SK-N-SH (cell line): ENCODE measurements at regions not wholly inside any gene's neighbourhood (a gene's known extent, or its start where the extent isn't known, plus 50 kb on each side); places are given as distances from the start of the nearest gene placed in this dataset.

Source experiments
- CTCF ChIA-PET: fragments of 300-600, 350-600 bp; formaldehyde crosslinking; extraction: SDS; loops from one replicate; lab custom pipeline; 2021; lab: Yijun Ruan, JAX
- POLR2A ChIA-PET: fragments of 350-600 bp; sonication (Branson Sonifier 250); formaldehyde crosslinking; extraction: SDS; loops from one replicate; lab custom pipeline; 2020; ENCODE audit warnings: antibody characterized with exemption, inconsistent platforms; lab: Yijun Ruan, JAX
- DNase-seq: peaks from one replicate; pipeline ENCODE4 v3.0.0; 2012
- H2AFZ ChIP-seq: fragments of 200-600 bp; sonication (generic); 2 replicates; pipeline ENCODE4 v1.8.1; 2016; ENCODE audit warnings: antibody characterized with exemption, mild to moderate bottlenecking, low read depth
- H3F3A ChIP-seq: fragments of 200-600 bp; sonication (generic); replicated peaks from 2 replicates; pipeline ENCODE3; 2016; ENCODE audit warnings: antibody characterized with exemption, mild to moderate bottlenecking; ENCODE audit not compliant: insufficient read depth
- H3K27ac ChIP-seq, 2 experiments: fragments of 200-500 bp in 1 of 2; fragments of 200-600 bp in 1 of 2; sonication (Bioruptor generic) in 1 of 2; sonication (generic), shearing (Covaris generic) in 1 of 2; 2 replicates each; pipeline versions ENCODE4 v1.5.1 to v1.6.1; 2014 to 2016; ENCODE audit warnings: low read depth in 2 of 2, inconsistent platforms in 1 of 2, low read length in 1 of 2, mild to moderate bottlenecking in 1 of 2, mixed read lengths in 1 of 2
- H3K27me3 ChIP-seq: fragments of 200-600 bp; sonication (generic), shearing (Covaris generic); 2 replicates; pipeline ENCODE4 v1.6.1; 2016; ENCODE audit warnings: mixed run types; ENCODE audit not compliant: insufficient read depth
- H3K36me3 ChIP-seq, 2 experiments: fragments of 200-500 bp in 1 of 2; fragments of 200-600 bp in 1 of 2; sonication (Bioruptor generic) in 1 of 2; sonication (generic) in 1 of 2; replicated peaks in 1 of 2; 2 replicates each; pipeline versions ENCODE3 to v1.5.1; 2014 to 2016; ENCODE audit warnings: low read length in 1 of 2, mild to moderate bottlenecking in 1 of 2; ENCODE audit not compliant: insufficient read depth in 2 of 2, control insufficient read depth in 1 of 2
- H3K4me1 ChIP-seq, 2 experiments: fragments of 200-500 bp in 1 of 2; fragments of 200-600 bp in 1 of 2; sonication (Bioruptor generic) in 1 of 2; sonication (generic), shearing (Covaris generic) in 1 of 2; 2 replicates each; pipeline versions ENCODE4 v1.5.1 to v1.6.1; 2014 to 2016; ENCODE audit warnings: low read depth in 1 of 2, low read length in 1 of 2, mixed run types in 1 of 2; ENCODE audit not compliant: insufficient read depth in 2 of 2, control insufficient read depth in 1 of 2
- H3K4me2 ChIP-seq: fragments of 200-600 bp; sonication (generic), shearing (Covaris generic); 2 replicates; pipeline ENCODE4 v1.6.1; 2017; ENCODE audit warnings: mixed run types
- H3K4me3 ChIP-seq, 2 experiments: fragments of 200-500 bp in 1 of 2; fragments of 200-600 bp in 1 of 2; sonication (Bioruptor generic) in 1 of 2; sonication (generic), shearing (Covaris generic) in 1 of 2; 2 replicates each; pipeline versions ENCODE4 v1.5.1 to v1.8.1; 2014 to 2016; ENCODE audit warnings: low read depth in 2 of 2, inconsistent platforms in 1 of 2, low read length in 1 of 2, mild to moderate bottlenecking in 1 of 2, mixed read lengths in 1 of 2, moderate library complexity in 1 of 2
- H3K79me2 ChIP-seq: fragments of 200-600 bp; sonication (generic); 2 replicates; pipeline ENCODE4 v1.8.1; 2017; ENCODE audit warnings: mild to moderate bottlenecking; ENCODE audit not compliant: insufficient read depth
- H3K9ac ChIP-seq: fragments of 200-600 bp; sonication (generic); 2 replicates; pipeline ENCODE4 v1.6.1; 2017; ENCODE audit warnings: mixed run types
- H3K9me2 ChIP-seq: fragments of 200-600 bp; sonication (generic); 2 replicates; pipeline ENCODE4 v1.6.1; 2017; ENCODE audit warnings: mixed run types
- H3K9me3 ChIP-seq: fragments of 200-600 bp; sonication (generic); 2 replicates; pipeline ENCODE4 v1.6.1; 2017; ENCODE audit warnings: mixed run types, mild to moderate bottlenecking, moderate library complexity
- H4K20me1 ChIP-seq: fragments of 200-600 bp; sonication (generic); 2 replicates; pipeline ENCODE4 v1.6.1; 2017; ENCODE audit warnings: mild to moderate bottlenecking, mixed run types; ENCODE audit not compliant: insufficient read depth
- ELF1 ChIP-seq: IDR thresholded peaks from 2 replicates; pipeline ENCODE4 v1.4.0; 2012
- EP300 ChIP-seq, 2 experiments: IDR thresholded peaks; 2 replicates each; pipeline versions ENCODE4 v1.4.0 to v1.6.1; 2012; ENCODE audit warnings: borderline replicate concordance in 1 of 2, low read depth in 1 of 2, low read length in 1 of 2
- EZH2phosphoT487 ChIP-seq: fragments of 200-600 bp; sonication (generic); IDR thresholded peaks from 2 replicates; pipeline ENCODE4 v1.6.1; 2017; ENCODE audit warnings: low read depth, mixed run types, mild to moderate bottlenecking, antibody characterized with exemption, moderate library complexity, borderline replicate concordance
- FOSL2 ChIP-seq: IDR thresholded peaks from 2 replicates; pipeline ENCODE4 v1.4.0; 2012; ENCODE audit warnings: low read depth, mild to moderate bottlenecking, moderate library complexity, borderline replicate concordance
- FOXM1 ChIP-seq: IDR thresholded peaks from 2 replicates; pipeline ENCODE4 v1.4.0; 2012; ENCODE audit warnings: low read depth, mild to moderate bottlenecking
- MEF2A ChIP-seq: IDR thresholded peaks from 2 replicates; pipeline ENCODE4 v1.4.0; 2012; ENCODE audit warnings: low read depth, borderline replicate concordance
- MXI1 ChIP-seq: IDR thresholded peaks from 2 replicates; pipeline ENCODE4 v1.6.1; 2012; ENCODE audit warnings: mild to moderate bottlenecking, low read depth, low read length, improper control_type of control experiment
- NRF1 ChIP-seq: IDR thresholded peaks from 2 replicates; pipeline ENCODE4 v1.6.1; 2012; ENCODE audit warnings: low read depth, mild to moderate bottlenecking, low read length
- POLR2AphosphoS5 ChIP-seq: IDR thresholded peaks from 2 replicates; pipeline ENCODE4 v1.6.1; 2012; ENCODE audit warnings: low read depth, low read length
- RAD21 ChIP-seq: IDR thresholded peaks from 2 replicates; pipeline ENCODE4 v1.6.1; 2012; ENCODE audit warnings: mild to moderate bottlenecking, low read length
- RCOR1 ChIP-seq: fragments of 150-350 bp; IDR thresholded peaks from 2 replicates; pipeline ENCODE4 v1.6.1; 2017; ENCODE audit warnings: antibody characterized with exemption, low read length
- RXRA ChIP-seq: IDR thresholded peaks from 2 replicates; pipeline ENCODE4 v1.4.0; 2012; ENCODE audit warnings: low read depth, mild to moderate bottlenecking, borderline replicate concordance
- SMC3 ChIP-seq: IDR thresholded peaks from 2 replicates; pipeline ENCODE4 v1.6.1; 2012; ENCODE audit warnings: low read depth, low read length, improper control_type of control experiment
- TAF1 ChIP-seq: IDR thresholded peaks from 2 replicates; pipeline ENCODE4 v1.6.1; 2012; ENCODE audit warnings: low read depth, mild to moderate bottlenecking, low read length, moderate library complexity, borderline replicate concordance
- TCF12 ChIP-seq: IDR thresholded peaks from 2 replicates; pipeline ENCODE4 v1.4.0; 2012
- YY1 ChIP-seq: IDR thresholded peaks from 2 replicates; pipeline ENCODE4 v1.4.0; 2012; ENCODE audit warnings: low read depth, mild to moderate bottlenecking
- WGBS: methylation state at CpG from one replicate; pipeline ENCODE4 v1.1.6; 2017; ENCODE audit warnings: low lambda C conversion rate; 5-methylcytosine and 5-hydroxymethylcytosine counted together
- TF ChIP-seq, protein P1 (sequence below): IDR thresholded peaks from 2 replicates; pipeline ENCODE4 v1.4.0; 2012; ENCODE audit warnings: low read depth, borderline replicate concordance
- TF ChIP-seq, protein P2 (sequence below): IDR thresholded peaks from 2 replicates; pipeline ENCODE4 v1.4.0; 2012; ENCODE audit warnings: low read depth

GRCh38 chr7:70849580-70850235, 282.2 kb upstream of the GALNT17 start:
- Histone ChIP-seq H3F3A (no peaks in the 10 kb centered on the region), H2AFZ (no peak overlapping the region; the same call in 1 of the 2 replicates), H3K79me2 (no peaks in the 10 kb centered on the region), H3K9me3 (no peaks in the 10 kb centered on the region), H3K27ac (no peak overlapping the region), H3K27me3 (no peaks in the 10 kb centered on the region), H3K4me2 (no peak overlapping the region), H3K4me1 (no peaks in the 10 kb centered on the region), H3K9ac (no peak overlapping the region), H4K20me1 (no peaks in the 10 kb centered on the region), H3K36me3 (no peaks in the 10 kb centered on the region), H3K9me2 (no peaks in the 10 kb centered on the region), H3K4me3 (no peak overlapping the region)
- CTCF ChIA-PET: interaction anchor here (1.5 to 3.6 kb wide), 3 partner anchors 8 to 887 kb away, joined by 6 to 15 read pairs (median 9); no protein-coding TSS in a partner anchor
- no peak for TF ChIP-seq TCF12
- TF ChIP-seq MEF2A: no peak
- no peak for TF ChIP-seq FOXM1
- TF ChIP-seq ELF1: no peak
- no peak for TF ChIP-seq FOSL2
- TF ChIP-seq, protein P1, sequence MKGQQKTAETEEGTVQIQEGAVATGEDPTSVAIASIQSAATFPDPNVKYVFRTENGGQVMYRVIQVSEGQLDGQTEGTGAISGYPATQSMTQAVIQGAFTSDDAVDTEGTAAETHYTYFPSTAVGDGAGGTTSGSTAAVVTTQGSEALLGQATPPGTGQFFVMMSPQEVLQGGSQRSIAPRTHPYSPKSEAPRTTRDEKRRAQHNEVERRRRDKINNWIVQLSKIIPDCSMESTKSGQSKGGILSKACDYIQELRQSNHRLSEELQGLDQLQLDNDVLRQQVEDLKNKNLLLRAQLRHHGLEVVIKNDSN: no peak
- no peak for TF ChIP-seq RXRA
- TF ChIP-seq, protein P2, sequence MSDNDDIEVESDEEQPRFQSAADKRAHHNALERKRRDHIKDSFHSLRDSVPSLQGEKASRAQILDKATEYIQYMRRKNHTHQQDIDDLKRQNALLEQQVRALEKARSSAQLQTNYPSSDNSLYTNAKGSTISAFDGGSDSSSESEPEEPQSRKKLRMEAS: no peak
- TF ChIP-seq POLR2AphosphoS5: no peak
- TF ChIP-seq RCOR1: no peak
- no peak for TF ChIP-seq MXI1
- TF ChIP-seq EP300 (IDR thresholded peaks at IDR 0.05; ENCODE audit: borderline replicate concordance in 1 of 2, low read depth in 1 of 2, low read length in 1 of 2): no peak
- WGBS: 35% methylated on average over 3 of the region's 3 CpGs
- DNase-seq: no peak
- POLR2A ChIA-PET: no interaction called here

- no peak overlapping the region for H3K9ac ChIP-seq
- no peak for TF ChIP-seq EZH2phosphoT487
- no peak for TF ChIP-seq MXI1
- TF ChIP-seq NRF1: no peak
- no peak for TF ChIP-seq SMC3
- TF ChIP-seq, protein P2: no peak
- TF ChIP-seq, protein P1: no peak
- no peak for TF ChIP-seq TAF1
- no peak for TF ChIP-seq RAD21
- no peak for TF ChIP-seq YY1
- TF ChIP-seq, all 33 proteins: peak for 0
- no peaks in the 10 kb centered on the region for H3K79me2 ChIP-seq
- no peaks in the 10 kb centered on the region for H3K9me3 ChIP-seq
- 18% methylated on average over 1 of the region's 1 CpG for WGBS
- ChIA-PET CTCF (interaction anchor here (0.8 to 8.7 kb wide), 6 partner anchors 26 to 897 kb away, joined by 3 to 141 read pairs (median 6); no protein-coding TSS in a partner anchor), POLR2A (no interaction called here)
- no peaks in the 10 kb centered on the region for H3K4me1 ChIP-seq
- H2AFZ ChIP-seq: no peak overlapping the region
- no peaks in the 10 kb centered on the region for H3F3A ChIP-seq
- DNase-seq: no peak
- no peak overlapping the region for H3K27ac ChIP-seq
- H4K20me1 ChIP-seq: no peaks in the 10 kb centered on the region
- no peaks in the 10 kb centered on the region for H3K36me3 ChIP-seq
- H3K4me2 ChIP-seq: no peak overlapping the region
- no peaks in the 10 kb centered on the region for H3K27me3 ChIP-seq
- H3K9me2 ChIP-seq: no peaks in the 10 kb centered on the region
- no peak overlapping the region for H3K4me3 ChIP-seq
These were observed 276.6 kb upstream of the GALNT17 start for GRCh38 chr7:70855373-70855772.
